ENCODE measurements at regions not wholly inside any gene's neighbourhood (a gene's known extent, or its start where the extent isn't known, plus 50 kb on each side); places are given as distances from the start of the nearest gene placed in this dataset.

DNA sequence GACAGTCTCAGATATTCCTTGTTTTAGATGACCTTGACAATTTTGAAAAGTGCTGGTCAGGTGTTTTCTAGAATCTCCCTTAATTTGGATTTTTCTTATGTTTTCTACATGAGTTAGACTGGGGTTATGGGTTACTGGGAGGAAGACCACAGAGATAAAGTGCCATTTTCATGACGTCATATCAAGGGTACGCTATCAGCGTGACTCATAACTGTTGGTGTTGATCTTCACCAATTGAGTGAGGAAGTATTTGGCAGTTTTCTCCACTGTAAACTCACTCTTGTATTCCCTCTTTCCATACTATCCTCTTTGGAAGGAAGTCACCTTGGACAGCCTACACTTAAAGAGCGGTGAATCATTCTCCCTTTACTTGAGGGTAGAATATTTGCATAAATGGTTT, 56.9 kb downstream of the MAGEC1 start:
- TF ChIP-seq, protein P1, sequence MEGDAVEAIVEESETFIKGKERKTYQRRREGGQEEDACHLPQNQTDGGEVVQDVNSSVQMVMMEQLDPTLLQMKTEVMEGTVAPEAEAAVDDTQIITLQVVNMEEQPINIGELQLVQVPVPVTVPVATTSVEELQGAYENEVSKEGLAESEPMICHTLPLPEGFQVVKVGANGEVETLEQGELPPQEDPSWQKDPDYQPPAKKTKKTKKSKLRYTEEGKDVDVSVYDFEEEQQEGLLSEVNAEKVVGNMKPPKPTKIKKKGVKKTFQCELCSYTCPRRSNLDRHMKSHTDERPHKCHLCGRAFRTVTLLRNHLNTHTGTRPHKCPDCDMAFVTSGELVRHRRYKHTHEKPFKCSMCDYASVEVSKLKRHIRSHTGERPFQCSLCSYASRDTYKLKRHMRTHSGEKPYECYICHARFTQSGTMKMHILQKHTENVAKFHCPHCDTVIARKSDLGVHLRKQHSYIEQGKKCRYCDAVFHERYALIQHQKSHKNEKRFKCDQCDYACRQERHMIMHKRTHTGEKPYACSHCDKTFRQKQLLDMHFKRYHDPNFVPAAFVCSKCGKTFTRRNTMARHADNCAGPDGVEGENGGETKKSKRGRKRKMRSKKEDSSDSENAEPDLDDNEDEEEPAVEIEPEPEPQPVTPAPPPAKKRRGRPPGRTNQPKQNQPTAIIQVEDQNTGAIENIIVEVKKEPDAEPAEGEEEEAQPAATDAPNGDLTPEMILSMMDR (IDR thresholded peaks at IDR 0.05), result no peak
- TF ChIP-seq, protein P2, sequence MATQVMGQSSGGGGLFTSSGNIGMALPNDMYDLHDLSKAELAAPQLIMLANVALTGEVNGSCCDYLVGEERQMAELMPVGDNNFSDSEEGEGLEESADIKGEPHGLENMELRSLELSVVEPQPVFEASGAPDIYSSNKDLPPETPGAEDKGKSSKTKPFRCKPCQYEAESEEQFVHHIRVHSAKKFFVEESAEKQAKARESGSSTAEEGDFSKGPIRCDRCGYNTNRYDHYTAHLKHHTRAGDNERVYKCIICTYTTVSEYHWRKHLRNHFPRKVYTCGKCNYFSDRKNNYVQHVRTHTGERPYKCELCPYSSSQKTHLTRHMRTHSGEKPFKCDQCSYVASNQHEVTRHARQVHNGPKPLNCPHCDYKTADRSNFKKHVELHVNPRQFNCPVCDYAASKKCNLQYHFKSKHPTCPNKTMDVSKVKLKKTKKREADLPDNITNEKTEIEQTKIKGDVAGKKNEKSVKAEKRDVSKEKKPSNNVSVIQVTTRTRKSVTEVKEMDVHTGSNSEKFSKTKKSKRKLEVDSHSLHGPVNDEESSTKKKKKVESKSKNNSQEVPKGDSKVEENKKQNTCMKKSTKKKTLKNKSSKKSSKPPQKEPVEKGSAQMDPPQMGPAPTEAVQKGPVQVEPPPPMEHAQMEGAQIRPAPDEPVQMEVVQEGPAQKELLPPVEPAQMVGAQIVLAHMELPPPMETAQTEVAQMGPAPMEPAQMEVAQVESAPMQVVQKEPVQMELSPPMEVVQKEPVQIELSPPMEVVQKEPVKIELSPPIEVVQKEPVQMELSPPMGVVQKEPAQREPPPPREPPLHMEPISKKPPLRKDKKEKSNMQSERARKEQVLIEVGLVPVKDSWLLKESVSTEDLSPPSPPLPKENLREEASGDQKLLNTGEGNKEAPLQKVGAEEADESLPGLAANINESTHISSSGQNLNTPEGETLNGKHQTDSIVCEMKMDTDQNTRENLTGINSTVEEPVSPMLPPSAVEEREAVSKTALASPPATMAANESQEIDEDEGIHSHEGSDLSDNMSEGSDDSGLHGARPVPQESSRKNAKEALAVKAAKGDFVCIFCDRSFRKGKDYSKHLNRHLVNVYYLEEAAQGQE (IDR thresholded peaks at IDR 0.05; ENCODE audit: insufficient read depth in 1 of 2, low read depth in 2 of 2, low read length in 1 of 2), result no peak
- TF ChIP-seq SIN3A (IDR thresholded peaks at IDR 0.05; ENCODE audit: borderline replicate concordance, insufficient read depth, low read depth, low read length) (no peak), POLR2AphosphoS5 (IDR thresholded peaks at IDR 0.05; ENCODE audit: low read depth, low read length) (no peak), TCF7L2 (IDR thresholded peaks at IDR 0.05; ENCODE audit: low read depth, low read length) (no peak)

Data from Panc1 (cell line).